ENCODE measurements at regions not wholly inside any gene's neighbourhood (a gene's known extent, or its start where the extent isn't known, plus 50 kb on each side); places are given as distances from the start of the nearest gene placed in this dataset.
"Not testable (repeated sequence)": the region's sequence is repeated elsewhere in the genome, so short reads cannot be mapped to it uniquely, and the experiment has no call there.

DNA sequence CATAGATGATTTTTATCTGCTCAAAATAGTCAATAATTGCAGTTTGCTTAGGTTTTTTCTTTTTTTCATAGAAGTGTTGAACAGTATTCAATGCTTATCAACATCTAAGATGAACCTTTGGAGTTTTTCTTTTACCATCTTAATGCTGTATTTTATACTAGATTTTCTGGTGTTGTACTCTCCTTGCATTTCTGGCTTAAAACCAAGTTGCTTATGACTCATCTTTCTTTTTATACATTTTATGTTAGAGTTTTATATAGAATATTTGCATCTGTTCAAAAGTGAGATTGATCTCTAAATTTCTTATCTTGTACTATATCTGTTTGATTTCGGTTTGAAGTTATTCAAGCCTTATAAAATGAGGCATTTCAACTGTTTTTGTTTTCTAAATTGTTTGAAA is 232.5 kb downstream of the RFPL4B start:
- no peak for DNase-seq (ENCODE audit: low read depth)

DNA sequence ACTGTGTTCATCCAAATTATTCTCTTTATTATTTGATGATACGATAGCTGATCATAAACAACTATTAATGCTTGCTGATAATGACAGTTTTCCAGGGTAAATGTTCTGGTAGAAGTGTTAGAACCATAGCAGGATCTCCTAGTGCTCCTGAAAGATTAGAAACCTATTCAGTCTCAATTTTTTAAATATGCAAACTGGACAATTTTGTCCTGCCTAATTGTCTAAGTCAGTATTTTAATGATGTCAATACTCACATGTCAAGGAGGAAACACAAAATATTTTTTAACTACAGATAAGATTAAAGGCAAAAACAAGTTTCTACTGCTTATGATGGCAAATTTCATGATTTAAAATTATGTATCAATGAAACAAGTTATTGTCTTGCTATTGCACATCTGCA is 233.9 kb downstream of the RFPL4B start:
- no peak for DNase-seq (ENCODE audit: low read depth)

- no peak for DNase-seq (ENCODE audit: low read depth)
Measured at GRCh38 chr6:112590326-112590725, 243.2 kb downstream of the RFPL4B start.

DNA sequence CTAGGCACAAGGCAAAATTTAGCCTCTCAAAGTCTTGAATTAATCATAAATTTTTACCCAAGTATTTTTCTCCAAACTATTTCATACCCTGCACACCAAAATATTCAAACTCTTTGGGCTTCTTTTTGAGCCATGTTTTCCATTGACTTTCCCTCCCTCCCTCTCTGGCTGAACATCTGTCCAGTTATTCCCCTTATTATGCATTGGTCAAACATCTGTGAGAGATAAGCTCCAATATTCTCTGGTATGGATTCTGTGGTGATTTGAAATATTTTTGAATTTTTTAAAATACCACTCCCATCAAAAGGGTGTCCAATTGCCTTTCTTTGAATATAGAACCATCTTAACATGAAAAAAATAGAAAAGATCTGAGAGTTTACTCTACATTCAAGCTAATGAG is 244.2 kb downstream of the RFPL4B start:
- no peak for DNase-seq (ENCODE audit: low read depth)

GRCh38 chr6:112592159-112592558 is 245.0 kb downstream of the RFPL4B start:
- no peak for DNase-seq (ENCODE audit: low read depth)

DNA sequence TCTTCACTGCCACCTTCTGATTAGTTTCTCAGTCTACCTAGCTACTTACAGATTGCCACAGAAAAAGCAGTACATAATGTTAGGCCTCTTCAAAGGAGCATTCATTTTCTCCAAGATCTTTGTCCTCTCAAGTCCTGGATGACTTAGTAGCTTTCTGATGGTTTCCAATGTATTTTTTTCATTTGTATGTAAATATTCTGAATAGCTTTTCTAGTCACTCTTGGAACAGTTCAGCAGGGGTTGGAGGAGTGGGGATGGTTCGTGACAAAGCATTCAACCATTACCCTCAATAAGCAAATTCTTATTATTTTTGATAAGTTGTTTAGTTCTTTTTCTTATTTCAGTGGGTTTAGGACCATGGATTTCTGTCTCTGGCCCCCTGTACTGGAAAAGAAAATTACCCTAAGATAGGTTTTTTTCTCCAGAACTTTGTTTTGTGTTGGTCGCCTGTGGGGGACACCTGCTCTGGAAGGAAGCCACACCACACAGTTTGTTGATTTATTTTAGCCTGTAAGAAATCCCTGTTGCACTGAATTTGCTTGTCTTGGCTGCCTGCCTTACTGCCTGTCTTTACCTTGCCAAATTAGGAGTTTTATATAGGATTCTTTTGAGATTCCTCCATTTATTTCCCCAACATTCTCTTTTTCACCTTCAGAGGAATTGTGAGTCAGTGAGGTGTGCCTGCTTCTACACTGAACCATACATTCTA is 247.9 kb downstream of the RFPL4B start:
- no peak for DNase-seq (ENCODE audit: low read depth)

DNA sequence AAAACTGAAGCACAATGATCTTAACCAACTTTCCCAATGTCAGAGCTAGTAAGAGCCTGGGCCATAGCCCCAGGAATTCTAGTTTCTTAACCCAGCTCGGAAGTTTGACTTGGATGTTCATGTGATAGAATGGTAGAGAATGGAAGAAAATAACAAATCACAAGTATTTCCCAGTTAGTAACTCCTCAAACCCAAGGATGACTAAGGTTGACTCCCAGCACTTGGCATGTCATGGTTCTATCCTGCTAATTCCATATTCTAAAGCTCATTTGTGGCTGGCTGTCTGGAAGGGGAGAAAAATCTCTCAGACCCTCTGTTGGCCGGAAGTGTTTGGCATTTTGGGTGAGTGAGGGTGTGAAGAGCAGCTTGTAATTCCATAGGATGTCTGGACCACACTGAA is 248.7 kb downstream of the RFPL4B start:
- DNase-seq (ENCODE audit: low read depth): no peak

DNA sequence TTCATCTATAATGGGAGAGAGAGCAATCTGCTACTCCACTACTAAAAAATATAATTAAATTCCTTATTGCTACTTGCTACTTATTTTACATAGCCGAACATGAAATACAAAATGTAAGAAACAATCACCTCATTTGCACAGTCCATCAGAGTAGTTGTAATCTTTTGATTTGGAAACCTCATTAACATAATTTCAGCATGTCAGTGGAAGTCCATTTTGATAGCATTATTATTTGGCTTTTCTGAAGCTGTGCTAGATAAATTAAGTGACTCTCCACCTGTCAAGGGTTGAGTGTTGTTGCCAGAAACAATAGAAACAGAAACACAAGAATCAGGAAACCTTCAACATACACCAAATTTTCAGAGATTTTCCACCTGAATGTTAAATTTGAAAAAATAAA is 250.0 kb downstream of the RFPL4B start:
- no peak for DNase-seq (ENCODE audit: low read depth)

GRCh38 chr6:112600168-112600567 is 253.0 kb downstream of the RFPL4B start:
- no peak for DNase-seq (ENCODE audit: low read depth)

GRCh38 chr6:112603726-112604125 is 256.6 kb downstream of the RFPL4B start:
- no peak for DNase-seq (ENCODE audit: low read depth)

DNA sequence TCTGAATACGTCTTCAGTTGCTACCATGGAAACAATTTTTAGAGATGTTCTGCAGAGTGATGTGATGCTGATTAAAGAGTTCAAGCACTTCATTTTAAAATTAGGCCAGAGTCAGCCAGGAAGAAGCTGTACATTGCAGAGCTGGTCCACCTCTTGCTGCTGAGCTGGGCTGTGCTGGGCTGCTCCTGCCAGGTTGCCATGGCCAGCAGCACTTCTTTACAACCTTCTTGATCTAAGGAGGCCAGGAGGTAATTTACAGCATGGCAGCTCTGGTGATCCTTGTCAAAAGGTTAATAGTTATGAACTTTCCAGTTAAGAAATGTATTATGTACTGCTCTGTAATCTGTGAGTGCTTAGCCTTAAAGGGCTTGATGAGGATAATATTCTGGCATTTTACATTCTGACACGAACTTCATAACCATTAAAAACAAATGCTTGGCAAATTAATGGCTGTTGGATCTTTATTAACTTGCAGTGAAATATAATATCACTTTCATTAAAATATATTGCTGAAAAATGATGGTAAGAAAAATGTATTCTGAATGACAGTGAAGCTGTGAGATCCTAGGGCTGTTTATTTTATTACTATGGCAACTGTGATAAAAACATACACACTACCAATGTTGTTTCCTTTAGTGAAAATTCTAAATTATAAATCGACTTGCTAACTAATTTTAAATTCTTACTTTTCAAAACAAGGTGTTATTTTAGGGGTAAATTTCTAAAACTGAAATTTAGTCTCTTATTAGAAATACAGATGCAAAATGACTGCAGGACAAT is 259.7 kb downstream of the RFPL4B start:
- no peak for DNase-seq (ENCODE audit: low read depth)

- not testable (repeated sequence) for DNase-seq (ENCODE audit: low read depth)
Measured at GRCh38 chr6:112608925-112609324, 261.8 kb downstream of the RFPL4B start.

- DNase-seq (ENCODE audit: low read depth): no peak
Measured at GRCh38 chr6:112613410-112613809, 266.3 kb downstream of the RFPL4B start.

DNA sequence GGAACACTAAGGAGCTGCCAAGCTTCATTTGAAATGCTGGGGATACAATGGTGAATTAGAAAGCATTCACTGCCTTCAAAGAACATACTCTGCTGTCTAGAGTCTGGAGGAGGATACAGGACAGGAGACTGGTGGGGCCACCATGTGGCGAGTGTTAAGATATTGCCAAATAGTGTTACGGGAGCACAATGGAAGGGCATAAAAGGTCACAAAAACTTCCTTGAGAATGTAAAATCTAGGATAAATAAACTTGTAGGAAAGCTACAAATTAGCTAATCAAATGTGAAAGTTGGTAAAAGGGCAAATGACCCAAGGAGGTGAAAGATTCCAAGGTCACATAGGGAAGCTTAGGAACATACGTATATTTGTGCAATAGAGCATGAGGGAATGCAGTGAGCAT is 271.7 kb downstream of the RFPL4B start:
- no peak for DNase-seq (ENCODE audit: low read depth)

DNA sequence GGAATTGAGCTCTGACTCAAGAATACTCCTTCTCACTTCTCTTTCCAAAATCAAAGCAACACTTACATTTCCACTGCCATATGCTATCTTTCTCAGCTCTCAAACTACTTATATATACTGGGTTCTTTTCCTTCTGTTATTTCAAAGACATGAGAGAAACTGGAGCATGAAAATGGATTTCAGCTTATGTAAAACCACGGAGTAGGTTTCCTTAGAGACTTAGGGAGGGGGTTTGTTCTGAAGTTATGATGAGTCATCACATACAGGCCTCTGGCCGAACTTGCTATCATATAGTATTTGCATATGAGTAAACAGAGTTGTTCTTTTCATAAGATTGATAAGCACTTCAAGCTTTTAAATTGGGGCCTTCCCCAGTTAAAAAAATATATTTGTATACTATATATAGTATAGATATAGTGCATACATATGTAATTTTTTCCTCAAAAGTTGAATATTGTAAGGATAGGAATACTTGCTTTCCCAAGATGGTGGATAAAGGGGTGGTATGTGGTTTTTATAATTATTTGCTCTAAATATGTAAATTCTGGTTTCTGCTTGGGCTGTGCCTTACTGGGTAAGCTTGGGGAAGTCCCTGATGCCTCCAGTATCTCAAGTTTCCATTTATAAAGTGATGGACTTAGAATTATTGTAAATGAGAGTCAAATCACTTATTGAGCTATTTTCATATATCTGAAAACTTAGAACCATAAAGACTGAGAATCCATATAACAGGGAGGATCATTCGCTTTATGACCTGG is 273.9 kb downstream of the RFPL4B start:
- DNase-seq (ENCODE audit: low read depth): no peak

- no peak for DNase-seq (ENCODE audit: low read depth)
Measured at GRCh38 chr6:112622036-112622435, 274.9 kb downstream of the RFPL4B start.

- DNase-seq (ENCODE audit: low read depth): no peak
Measured at GRCh38 chr6:112626468-112627082, 279.4 kb downstream of the RFPL4B start.

GRCh38 chr6:112634376-112634775 is 287.2 kb downstream of the RFPL4B start:
- no peak for DNase-seq (ENCODE audit: low read depth)

DNA sequence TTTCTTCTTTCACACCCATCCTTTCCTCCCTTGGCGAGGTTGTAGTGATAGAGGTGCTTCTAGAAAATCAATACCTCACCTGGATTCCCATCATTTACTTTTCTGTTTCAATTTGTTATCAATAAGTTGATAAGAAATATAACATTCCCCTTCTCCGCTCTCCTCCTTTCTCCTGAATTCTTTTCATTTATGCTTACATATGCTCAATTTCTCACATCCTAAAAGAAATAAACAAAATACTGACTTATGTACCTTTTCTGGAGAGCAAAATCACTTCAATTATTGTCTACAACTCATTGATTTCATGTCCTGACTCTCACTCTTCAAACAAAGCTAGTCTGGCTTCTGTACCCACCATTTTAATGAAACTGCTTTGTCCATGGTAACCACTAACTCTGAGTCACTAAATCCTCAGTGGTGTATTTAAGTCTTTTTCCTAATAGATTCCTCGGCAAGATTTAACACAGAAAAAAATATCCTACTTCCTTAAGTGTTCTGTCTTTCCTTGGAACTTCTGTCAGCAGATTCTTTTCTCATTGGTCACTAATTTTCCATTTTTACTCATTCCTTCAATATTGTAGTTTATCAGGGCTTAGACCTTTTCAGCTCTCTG is 289.6 kb downstream of the RFPL4B start:
- no peak for DNase-seq (ENCODE audit: low read depth)

DNA sequence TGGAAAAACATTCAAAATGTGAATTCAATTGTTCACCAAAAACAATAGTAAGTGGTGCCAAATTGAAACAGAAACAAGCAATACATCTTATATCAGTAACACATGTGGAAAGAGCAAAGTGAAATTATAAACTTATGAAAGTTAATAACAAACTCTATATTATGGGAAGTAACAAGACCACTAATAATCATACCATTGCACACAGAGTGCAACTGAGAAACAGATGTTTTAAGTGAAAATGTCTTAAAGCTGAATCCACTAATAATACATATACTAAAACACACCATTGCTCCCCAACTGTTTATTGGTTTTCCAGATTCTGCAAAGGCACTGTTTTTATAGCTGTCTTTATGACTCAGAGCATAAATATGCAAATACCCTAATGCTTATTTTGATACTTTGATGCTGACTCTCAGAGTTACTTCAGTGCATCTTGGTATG is 292.3 kb downstream of the RFPL4B start:
- DNase-seq (ENCODE audit: low read depth): no peak

DNA sequence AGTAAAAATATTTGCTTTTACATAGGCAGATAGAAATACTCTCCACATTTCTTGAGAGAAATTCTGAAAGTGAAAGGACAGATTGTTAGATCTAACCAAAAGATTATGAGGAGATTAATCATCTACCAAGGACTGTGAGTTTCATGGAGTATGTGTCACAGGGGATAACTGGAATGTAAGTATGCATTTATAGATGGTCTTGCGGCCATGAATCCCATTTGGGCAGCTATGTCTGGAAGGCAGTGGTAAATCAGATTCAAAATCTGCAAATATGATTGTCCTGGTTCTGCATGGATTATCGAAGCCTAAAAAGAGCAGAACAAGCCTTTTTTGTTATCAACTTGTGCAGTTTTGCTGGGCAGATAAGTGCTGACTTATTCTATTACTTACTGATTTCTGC is 293.8 kb downstream of the RFPL4B start:
- no peak for DNase-seq (ENCODE audit: low read depth)

- DNase-seq (ENCODE audit: low read depth): no peak
Measured at GRCh38 chr6:112649853-112650252, 302.7 kb downstream of the RFPL4B start.
